ENCODE measurements at regions not wholly inside any gene's neighbourhood (a gene's known extent, or its start where the extent isn't known, plus 50 kb on each side); places are given as distances from the start of the nearest gene placed in this dataset.

GRCh38 chr13:44147648-44148047 lies 226.0 kb upstream of the SERP2 start:
- H3K4me1 Mint-ChIP-seq, result peaks cover 3 to 10% of the 10 kb centered on the region in 2 experiments; a peak in 3 of 4 replicates
- no peak overlapping the region for H2BK5ac ChIP-seq (ENCODE audit: insufficient read length, low read length)
- H2BK120ac ChIP-seq (ENCODE audit: low read depth, low read length, poor library complexity, severe bottlenecking), result no peak overlapping the region

More at GRCh38 chr13:44147648-44148047, 226.0 kb upstream of the SERP2 start:
- Mint-ChIP-seq H3K36me3 (ENCODE audit: insufficient read depth in 1 of 3, low read depth in 3 of 3) (no peaks in the 10 kb centered on the region), H3K27me3 (ENCODE audit: low read depth) (peaks cover 5% of the 10 kb centered on the region), H3K4me3 (no peak overlapping the region), H3K27ac (no peak overlapping the region), H3K9me3 (no peaks in the 10 kb centered on the region; a peak in 1 of 5 replicates)
- H2AK5ac ChIP-seq (ENCODE audit: insufficient read length, low read length), result no peak overlapping the region
- no peak overlapping the region for H4K8ac ChIP-seq (replicated peaks; ENCODE audit: insufficient read length, low read depth, low read length)
- H2BK20ac ChIP-seq (ENCODE audit: low read depth, low read length, poor library complexity, severe bottlenecking), result no peak overlapping the region
- H3K79me1 ChIP-seq (ENCODE audit: insufficient read depth, low read depth, low read length, poor library complexity, severe bottlenecking), result no peaks in the 10 kb centered on the region
- no peak overlapping the region for H2BK15ac ChIP-seq (ENCODE audit: low read depth, low read length)
- no peak overlapping the region for H3K18ac ChIP-seq (ENCODE audit: insufficient read length, low read depth, low read length)
- TF ChIP-seq CTCF (conservative IDR thresholded peaks at IDR 0.05), result no peak
- no peaks in the 10 kb centered on the region for H4K20me1 ChIP-seq (ENCODE audit: control insufficient read depth, insufficient read depth, insufficient read length)
- no peak overlapping the region for H3K9ac ChIP-seq (ENCODE audit: extremely low read depth, insufficient read length, low read length)
- no peak overlapping the region for H3T11ph ChIP-seq (ENCODE audit: low read length)
- no peaks in the 10 kb centered on the region for H3K23me2 ChIP-seq (ENCODE audit: insufficient read length, low read depth, low read length, poor library complexity, severe bottlenecking)
- no peak overlapping the region for H3K4me2 ChIP-seq (ENCODE audit: insufficient read depth, insufficient read length, low read length)
- H3K27ac ChIP-seq (ENCODE audit: insufficient read length, low read depth, low read length), result no peak overlapping the region
- H4K91ac ChIP-seq (ENCODE audit: insufficient read length, low read depth, low read length), result no peak overlapping the region
- no peak overlapping the region for H3K23ac ChIP-seq (ENCODE audit: insufficient read length, low read depth, low read length)
- H3K4me1 ChIP-seq (ENCODE audit: insufficient read depth, low read length), result no peaks in the 10 kb centered on the region
- no peaks in the 10 kb centered on the region for H3K27me3 ChIP-seq (ENCODE audit: insufficient read depth, low read length)
- no peak overlapping the region for H2AFZ ChIP-seq (ENCODE audit: low read length)
- no peak overlapping the region for H3K56ac ChIP-seq (ENCODE audit: insufficient read length, low read depth, low read length)
- DNase-seq, result no peak
- WGBS (ENCODE audit: extremely low coverage, insufficient read length, low lambda C conversion rate), result no CpG with 5 or more reads among the region's 2 CpGs
- no peaks in the 10 kb centered on the region for H3K9me3 ChIP-seq (ENCODE audit: control insufficient read depth, low read depth, low read length)
- no peak overlapping the region for H4K5ac ChIP-seq (ENCODE audit: insufficient read length, low read depth, low read length)
- no peaks in the 10 kb centered on the region for H3K79me2 ChIP-seq (ENCODE audit: insufficient read depth, low read length)
- no peak overlapping the region for H3K4ac ChIP-seq (ENCODE audit: low read depth, low read length)
- H3K14ac ChIP-seq (ENCODE audit: insufficient read depth, low read length), result no peak overlapping the region
- H2BK12ac ChIP-seq (ENCODE audit: insufficient read length, low read depth, low read length), result no peak overlapping the region

Measured in H9 (cell line).